ENCODE measurements at regions not wholly inside any gene's neighbourhood (a gene's known extent, or its start where the extent isn't known, plus 50 kb on each side); places are given as distances from the start of the nearest gene placed in this dataset.

GRCh38 chrX:148412006-148412405 lies 88.4 kb upstream of the AFF2 start:
- H3K4me1 Mint-ChIP-seq (ENCODE audit: low read depth) = peaks cover 16% of the 10 kb centered on the region
- no peaks in the 10 kb centered on the region for H3K36me3 Mint-ChIP-seq (ENCODE audit: low read depth)
- H3K27me3 Mint-ChIP-seq = peaks cover 6% of the 10 kb centered on the region
- no peak overlapping the region for H3K4me3 Mint-ChIP-seq
- intact Hi-C loops (cut with micrococcal nuclease) = no loop called here
- H3K9me3 Mint-ChIP-seq = no peaks in the 10 kb centered on the region
- H3K27ac Mint-ChIP-seq = no peak overlapping the region

- Mint-ChIP-seq H3K36me3 (ENCODE audit: low read depth) (no peaks in the 10 kb centered on the region), H3K4me3 (no peak overlapping the region), H3K27ac (no peak overlapping the region), H3K27me3 (peaks cover under 1% of the 10 kb centered on the region), H3K4me1 (ENCODE audit: low read depth) (peaks cover 24% of the 10 kb centered on the region), H3K9me3 (no peaks in the 10 kb centered on the region)
- intact Hi-C loops (cut with micrococcal nuclease) = no loop called here
Measured at GRCh38 chrX:148416142-148416541, 84.3 kb upstream of the AFF2 start.

- intact Hi-C loops (cut with micrococcal nuclease) = no loop called here
- no peaks in the 10 kb centered on the region for H3K36me3 Mint-ChIP-seq (ENCODE audit: low read depth)
- no peak overlapping the region for H3K27ac Mint-ChIP-seq
- H3K9me3 Mint-ChIP-seq = no peaks in the 10 kb centered on the region
- H3K4me1 Mint-ChIP-seq (ENCODE audit: low read depth) = peaks cover 24% of the 10 kb centered on the region
- H3K4me3 Mint-ChIP-seq = no peak overlapping the region
- H3K27me3 Mint-ChIP-seq = no peaks in the 10 kb centered on the region
Measured at GRCh38 chrX:148416931-148417330, 83.5 kb upstream of the AFF2 start.

- no peak overlapping the region for H3K4me3 Mint-ChIP-seq
- H3K36me3 Mint-ChIP-seq (ENCODE audit: low read depth) = no peaks in the 10 kb centered on the region
- intact Hi-C loops (cut with micrococcal nuclease) = no loop called here
- no peak overlapping the region for H3K27ac Mint-ChIP-seq
- no peaks in the 10 kb centered on the region for H3K9me3 Mint-ChIP-seq
- peaks cover 22% of the 10 kb centered on the region for H3K4me1 Mint-ChIP-seq (ENCODE audit: low read depth)
- H3K27me3 Mint-ChIP-seq = no peaks in the 10 kb centered on the region
Measured at GRCh38 chrX:148417934-148418333, 82.5 kb upstream of the AFF2 start.

GRCh38 chrX:148422526-148422925 lies 77.9 kb upstream of the AFF2 start:
- Mint-ChIP-seq H3K27ac (no peak overlapping the region), H3K4me3 (no peak overlapping the region)

GRCh38 chrX:148424570-148424969 lies 75.8 kb upstream of the AFF2 start:
- Mint-ChIP-seq H3K4me1 (ENCODE audit: low read depth) (no peaks in the 10 kb centered on the region), H3K27me3 (no peaks in the 10 kb centered on the region), H3K27ac (no peak overlapping the region), H3K9me3 (no peaks in the 10 kb centered on the region), H3K36me3 (ENCODE audit: low read depth) (no peaks in the 10 kb centered on the region), H3K4me3 (no peak overlapping the region)
- intact Hi-C loops (cut with micrococcal nuclease) = no loop called here

More at GRCh38 chrX:148422526-148422925, 77.9 kb upstream of the AFF2 start:
- H3K4me1 Mint-ChIP-seq (ENCODE audit: low read depth) = peaks cover 8% of the 10 kb centered on the region
- no peaks in the 10 kb centered on the region for H3K27me3 Mint-ChIP-seq
- H3K9me3 Mint-ChIP-seq = no peaks in the 10 kb centered on the region
- intact Hi-C loops (cut with micrococcal nuclease) = no loop called here
- H3K36me3 Mint-ChIP-seq (ENCODE audit: low read depth) = no peaks in the 10 kb centered on the region

- H3K4me1 Mint-ChIP-seq (ENCODE audit: low read depth) = no peaks in the 10 kb centered on the region
- intact Hi-C loops (cut with micrococcal nuclease) = no loop called here
- no peaks in the 10 kb centered on the region for H3K36me3 Mint-ChIP-seq (ENCODE audit: low read depth)
- H3K27me3 Mint-ChIP-seq = no peaks in the 10 kb centered on the region
- no peaks in the 10 kb centered on the region for H3K9me3 Mint-ChIP-seq
- H3K4me3 Mint-ChIP-seq = no peak overlapping the region
- H3K27ac Mint-ChIP-seq = no peak overlapping the region
Measured at GRCh38 chrX:148426467-148426866, 74.0 kb upstream of the AFF2 start.

DNA sequence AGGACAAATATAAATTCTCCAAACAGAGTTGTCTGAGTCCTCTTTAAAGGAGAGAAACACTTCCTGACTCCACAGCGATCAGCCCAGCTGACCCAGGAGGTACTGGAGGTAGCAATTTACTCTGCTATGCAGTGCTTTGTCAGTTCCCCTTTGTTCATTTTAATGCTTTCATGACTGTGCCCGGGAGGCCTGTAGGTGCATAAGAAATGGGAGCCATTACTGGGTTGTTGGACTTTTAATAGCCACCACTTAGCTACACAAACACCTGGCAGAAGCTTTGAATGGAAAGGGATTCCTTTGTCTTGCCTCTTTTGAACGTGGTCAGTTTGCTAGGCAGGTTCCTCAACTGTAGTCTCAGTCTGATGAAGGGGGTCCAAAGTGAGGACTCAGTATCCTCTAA lies 59.0 kb upstream of the AFF2 start:
- Mint-ChIP-seq H3K4me3 (no peak overlapping the region), H3K9me3 (no peaks in the 10 kb centered on the region), H3K4me1 (ENCODE audit: low read depth) (no peaks in the 10 kb centered on the region), H3K27me3 (no peaks in the 10 kb centered on the region), H3K27ac (no peak overlapping the region), H3K36me3 (ENCODE audit: low read depth) (no peaks in the 10 kb centered on the region)
- intact Hi-C loops (cut with micrococcal nuclease) = no loop called here

GRCh38 chrX:148443216-148443615 lies 57.2 kb upstream of the AFF2 start:
- no peak overlapping the region for H3K27ac Mint-ChIP-seq
- no peaks in the 10 kb centered on the region for H3K36me3 Mint-ChIP-seq (ENCODE audit: low read depth)
- no peaks in the 10 kb centered on the region for H3K4me1 Mint-ChIP-seq (ENCODE audit: low read depth)
- no peaks in the 10 kb centered on the region for H3K27me3 Mint-ChIP-seq
- intact Hi-C loops (cut with micrococcal nuclease) = no loop called here
- H3K9me3 Mint-ChIP-seq = no peaks in the 10 kb centered on the region
- H3K4me3 Mint-ChIP-seq = no peak overlapping the region

DNA sequence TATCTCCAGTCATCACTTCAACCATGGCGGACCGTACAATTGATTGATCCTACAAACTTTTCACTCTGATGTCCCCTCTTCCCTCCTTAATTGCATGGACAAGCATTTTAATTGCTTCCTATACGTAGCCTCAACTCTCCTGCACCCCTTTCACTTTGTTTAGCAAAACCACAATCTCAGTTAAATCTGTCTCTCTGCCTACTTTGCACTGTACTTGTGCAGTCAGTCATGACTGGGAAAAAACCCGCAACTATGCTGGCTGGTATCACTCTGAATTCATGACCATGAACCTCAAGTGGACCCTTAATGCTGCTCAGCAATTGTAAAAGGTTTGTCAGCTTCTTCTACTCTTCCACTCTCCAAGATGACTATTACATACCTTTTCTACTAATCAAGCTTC lies 51.7 kb upstream of the AFF2 start:
- no peak overlapping the region for H3K4me3 Mint-ChIP-seq
- no peak overlapping the region for H3K27ac Mint-ChIP-seq
- no peaks in the 10 kb centered on the region for H3K9me3 Mint-ChIP-seq
- intact Hi-C loops (cut with micrococcal nuclease) = no loop called here
- no peaks in the 10 kb centered on the region for H3K4me1 Mint-ChIP-seq (ENCODE audit: low read depth)
- no peaks in the 10 kb centered on the region for H3K36me3 Mint-ChIP-seq (ENCODE audit: low read depth)
- no peaks in the 10 kb centered on the region for H3K27me3 Mint-ChIP-seq
